AG10803 (cell line): ENCODE measurements at regions not wholly inside any gene's neighbourhood (a gene's known extent, or its start where the extent isn't known, plus 50 kb on each side); places are given as distances from the start of the nearest gene placed in this dataset.

Source experiments
- DNase-seq: peaks from one replicate; pipeline ENCODE4 v3.0.0; 2010; ENCODE audit warnings: low read depth
- H3K4me3 ChIP-seq: 2 replicates; pipeline ENCODE4 v1.5.1; 2011; ENCODE audit warnings: mild to moderate bottlenecking, low read length, control low read depth
- CTCF ChIP-seq: conservative IDR thresholded peaks from 2 replicates; pipeline ENCODE4 v1.5.1; 2011; ENCODE audit warnings: mild to moderate bottlenecking, low read length, control low read depth, inconsistent platforms

DNA sequence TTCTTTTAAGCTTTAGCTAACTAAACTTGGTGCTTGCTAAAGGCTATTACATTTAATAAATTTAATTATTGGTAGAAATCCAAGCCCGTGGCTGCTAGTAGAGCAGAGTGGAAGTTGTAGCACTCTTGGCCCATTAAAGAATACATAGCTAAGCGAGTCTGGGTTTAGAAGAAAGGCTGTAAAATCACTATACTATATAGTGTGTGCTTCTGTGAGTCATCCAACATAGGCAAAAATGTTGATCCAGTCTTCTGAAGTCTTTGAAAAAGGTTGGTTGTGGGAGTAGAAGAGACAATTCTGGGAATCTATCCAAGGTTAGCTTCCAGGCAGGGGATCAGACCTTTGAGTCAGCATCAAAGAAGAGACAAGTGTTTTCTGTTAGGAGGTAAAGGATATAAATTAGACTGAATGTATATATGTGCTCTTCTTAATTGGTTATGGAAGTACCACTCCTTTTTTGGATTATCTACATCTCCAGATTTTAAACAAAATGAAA lies 664.2 kb downstream of the NXPH1 start:
- no peak for TF ChIP-seq CTCF
- no peak overlapping the region for H3K4me3 ChIP-seq
- DNase-seq: no peak

DNA sequence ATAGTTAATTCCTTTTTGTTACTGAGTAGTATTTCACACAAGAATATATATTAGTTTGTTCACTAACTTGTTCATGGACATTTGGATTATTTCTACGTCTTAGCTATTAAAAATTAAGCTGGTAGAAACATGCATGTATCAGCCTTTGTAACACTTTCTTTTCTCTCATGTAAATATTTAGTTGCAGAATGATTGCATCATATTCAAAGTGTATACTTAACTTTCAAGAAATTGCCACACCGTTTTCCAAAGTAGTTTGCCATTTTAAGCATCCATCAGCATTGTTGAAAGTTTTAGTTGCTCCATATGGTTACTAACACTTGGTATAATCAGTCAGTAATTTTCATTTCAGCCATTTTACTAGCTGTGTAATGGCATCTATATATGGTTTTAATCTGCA lies 666.9 kb downstream of the NXPH1 start:
- H3K4me3 ChIP-seq: no peak overlapping the region
- DNase-seq: no peak
- TF ChIP-seq CTCF: no peak

DNA sequence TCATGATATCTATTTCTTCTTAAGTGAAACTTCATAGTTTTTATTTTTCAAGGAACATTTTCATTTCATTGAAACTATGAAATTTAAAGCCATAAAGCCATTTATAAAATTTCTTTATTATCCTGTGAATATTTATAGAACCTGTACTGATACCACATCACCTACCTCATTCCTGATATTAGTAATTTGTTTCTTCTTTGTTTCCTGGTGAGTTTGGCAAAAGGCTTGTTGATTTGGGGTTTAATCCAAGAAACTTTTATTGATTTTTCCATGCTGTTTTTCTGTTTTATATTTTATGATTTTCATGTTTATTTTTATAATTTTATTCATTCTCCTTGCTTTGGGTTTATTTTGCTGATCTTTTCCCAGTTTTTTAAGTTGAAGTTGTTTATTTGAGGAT lies 669.4 kb downstream of the NXPH1 start:
- no peak overlapping the region for H3K4me3 ChIP-seq
- DNase-seq: no peak
- no peak for TF ChIP-seq CTCF

DNA sequence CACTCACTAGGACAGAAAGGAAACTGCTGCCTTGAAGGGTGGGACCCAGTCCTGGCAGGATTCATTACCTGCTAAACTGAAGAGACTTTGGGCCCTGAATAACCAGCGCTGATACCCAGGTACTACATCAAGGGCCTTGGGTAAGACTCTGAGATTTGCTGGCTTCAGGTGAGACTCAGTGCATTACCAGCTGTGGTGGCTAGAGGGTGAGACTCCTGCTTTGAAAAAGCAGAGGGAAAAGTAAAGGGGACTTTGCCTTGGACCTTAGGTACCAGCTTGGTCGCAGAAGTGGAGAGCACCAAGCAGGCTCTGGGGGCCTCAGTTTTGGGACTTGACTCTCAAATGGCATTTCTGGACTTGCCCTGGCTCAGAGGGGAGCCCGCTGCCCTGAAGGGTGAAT lies 673.3 kb downstream of the NXPH1 start:
- TF ChIP-seq CTCF: no peak
- no peak for DNase-seq
- no peak overlapping the region for H3K4me3 ChIP-seq

DNA sequence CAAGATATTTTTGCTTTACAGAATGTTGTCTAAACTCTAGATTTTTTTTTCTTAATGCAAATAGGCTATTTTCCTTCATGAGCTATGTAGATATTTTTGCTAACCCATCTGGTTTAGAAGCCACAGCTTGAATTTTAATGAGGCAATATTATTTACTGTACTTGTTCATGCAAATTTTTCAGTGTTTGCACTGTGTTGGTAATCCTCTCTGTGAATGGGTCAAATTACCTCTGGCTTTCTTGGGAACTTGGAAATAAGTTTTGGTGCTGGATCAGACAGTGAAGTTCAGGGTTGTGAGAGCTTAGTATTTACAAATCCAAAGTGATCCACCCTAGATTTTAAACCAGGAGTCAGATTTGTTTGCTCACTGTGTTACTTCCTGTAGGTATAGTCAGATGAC lies 686.9 kb downstream of the NXPH1 start:
- TF ChIP-seq CTCF: no peak
- DNase-seq: no peak
- H3K4me3 ChIP-seq: no peak overlapping the region

GRCh38 chr7:9124320-9124719 lies 690.9 kb downstream of the NXPH1 start:
- no peak for TF ChIP-seq CTCF
- no peak overlapping the region for H3K4me3 ChIP-seq
- DNase-seq: no peak

DNA sequence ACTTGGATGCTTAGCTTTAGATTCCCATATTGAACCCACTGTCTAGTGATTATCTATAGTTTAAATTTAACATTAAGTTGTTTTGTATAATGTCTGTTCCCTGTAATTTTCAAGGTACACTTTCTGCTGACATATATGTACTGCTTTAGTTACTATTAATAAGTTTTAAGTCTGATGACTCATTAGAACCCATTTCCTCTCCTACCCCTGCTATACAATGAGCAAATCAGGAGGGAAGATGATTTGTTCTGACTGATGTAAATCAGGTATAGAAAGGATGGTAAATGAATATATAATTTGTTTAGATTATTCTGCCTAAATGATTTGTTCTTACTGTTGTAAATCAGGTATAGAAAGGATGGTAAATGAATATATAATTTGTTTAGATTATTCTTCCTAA lies 691.8 kb downstream of the NXPH1 start:
- no peak overlapping the region for H3K4me3 ChIP-seq
- no peak for DNase-seq
- TF ChIP-seq CTCF: no peak
